SK-N-SH (cell line): ENCODE measurements at regions not wholly inside any gene's neighbourhood (a gene's known extent, or its start where the extent isn't known, plus 50 kb on each side); places are given as distances from the start of the nearest gene placed in this dataset.

ENCODE experiments used
- CTCF ChIA-PET: fragments of 300-600, 350-600 bp; formaldehyde crosslinking; extraction: SDS; loops from one replicate; lab custom pipeline; 2021; lab: Yijun Ruan, JAX
- POLR2A ChIA-PET: fragments of 350-600 bp; sonication (Branson Sonifier 250); formaldehyde crosslinking; extraction: SDS; loops from one replicate; lab custom pipeline; 2020; ENCODE audit warnings: antibody characterized with exemption, inconsistent platforms; lab: Yijun Ruan, JAX
- DNase-seq: peaks from one replicate; pipeline ENCODE4 v3.0.0; 2012
- H2AFZ ChIP-seq: fragments of 200-600 bp; sonication (generic); 2 replicates; pipeline ENCODE4 v1.8.1; 2016; ENCODE audit warnings: antibody characterized with exemption, mild to moderate bottlenecking, low read depth
- H3F3A ChIP-seq: fragments of 200-600 bp; sonication (generic); replicated peaks from 2 replicates; pipeline ENCODE3; 2016; ENCODE audit warnings: antibody characterized with exemption, mild to moderate bottlenecking; ENCODE audit not compliant: insufficient read depth
- H3K27ac ChIP-seq, 2 experiments: fragments of 200-500 bp in 1 of 2; fragments of 200-600 bp in 1 of 2; sonication (Bioruptor generic) in 1 of 2; sonication (generic), shearing (Covaris generic) in 1 of 2; 2 replicates each; pipeline versions ENCODE4 v1.5.1 to v1.6.1; 2014 to 2016; ENCODE audit warnings: low read depth in 2 of 2, inconsistent platforms in 1 of 2, low read length in 1 of 2, mild to moderate bottlenecking in 1 of 2, mixed read lengths in 1 of 2
- H3K27me3 ChIP-seq: fragments of 200-600 bp; sonication (generic), shearing (Covaris generic); 2 replicates; pipeline ENCODE4 v1.6.1; 2016; ENCODE audit warnings: mixed run types; ENCODE audit not compliant: insufficient read depth
- H3K36me3 ChIP-seq, 2 experiments: fragments of 200-500 bp in 1 of 2; fragments of 200-600 bp in 1 of 2; sonication (Bioruptor generic) in 1 of 2; sonication (generic) in 1 of 2; replicated peaks in 1 of 2; 2 replicates each; pipeline versions ENCODE3 to v1.5.1; 2014 to 2016; ENCODE audit warnings: low read length in 1 of 2, mild to moderate bottlenecking in 1 of 2; ENCODE audit not compliant: insufficient read depth in 2 of 2, control insufficient read depth in 1 of 2
- H3K4me1 ChIP-seq, 2 experiments: fragments of 200-500 bp in 1 of 2; fragments of 200-600 bp in 1 of 2; sonication (Bioruptor generic) in 1 of 2; sonication (generic), shearing (Covaris generic) in 1 of 2; 2 replicates each; pipeline versions ENCODE4 v1.5.1 to v1.6.1; 2014 to 2016; ENCODE audit warnings: low read depth in 1 of 2, low read length in 1 of 2, mixed run types in 1 of 2; ENCODE audit not compliant: insufficient read depth in 2 of 2, control insufficient read depth in 1 of 2
- H3K4me2 ChIP-seq: fragments of 200-600 bp; sonication (generic), shearing (Covaris generic); 2 replicates; pipeline ENCODE4 v1.6.1; 2017; ENCODE audit warnings: mixed run types
- H3K4me3 ChIP-seq, 2 experiments: fragments of 200-500 bp in 1 of 2; fragments of 200-600 bp in 1 of 2; sonication (Bioruptor generic) in 1 of 2; sonication (generic), shearing (Covaris generic) in 1 of 2; 2 replicates each; pipeline versions ENCODE4 v1.5.1 to v1.8.1; 2014 to 2016; ENCODE audit warnings: low read depth in 2 of 2, inconsistent platforms in 1 of 2, low read length in 1 of 2, mild to moderate bottlenecking in 1 of 2, mixed read lengths in 1 of 2, moderate library complexity in 1 of 2
- H3K79me2 ChIP-seq: fragments of 200-600 bp; sonication (generic); 2 replicates; pipeline ENCODE4 v1.8.1; 2017; ENCODE audit warnings: mild to moderate bottlenecking; ENCODE audit not compliant: insufficient read depth
- H3K9ac ChIP-seq: fragments of 200-600 bp; sonication (generic); 2 replicates; pipeline ENCODE4 v1.6.1; 2017; ENCODE audit warnings: mixed run types
- H3K9me2 ChIP-seq: fragments of 200-600 bp; sonication (generic); 2 replicates; pipeline ENCODE4 v1.6.1; 2017; ENCODE audit warnings: mixed run types
- H3K9me3 ChIP-seq: fragments of 200-600 bp; sonication (generic); 2 replicates; pipeline ENCODE4 v1.6.1; 2017; ENCODE audit warnings: mixed run types, mild to moderate bottlenecking, moderate library complexity
- H4K20me1 ChIP-seq: fragments of 200-600 bp; sonication (generic); 2 replicates; pipeline ENCODE4 v1.6.1; 2017; ENCODE audit warnings: mild to moderate bottlenecking, mixed run types; ENCODE audit not compliant: insufficient read depth
- IRF3 ChIP-seq: fragments of 150-350 bp; IDR thresholded peaks from 2 replicates; pipeline ENCODE4 v1.6.1; 2016; ENCODE audit warnings: mild to moderate bottlenecking, low read depth, low read length
- MXI1 ChIP-seq: IDR thresholded peaks from 2 replicates; pipeline ENCODE4 v1.6.1; 2012; ENCODE audit warnings: mild to moderate bottlenecking, low read depth, low read length, improper control_type of control experiment
- NFIC ChIP-seq: IDR thresholded peaks from 2 replicates; pipeline ENCODE4 v1.4.0; 2012; ENCODE audit warnings: borderline replicate concordance
- NRF1 ChIP-seq: IDR thresholded peaks from 2 replicates; pipeline ENCODE4 v1.6.1; 2012; ENCODE audit warnings: low read depth, mild to moderate bottlenecking, low read length
- PBX3 ChIP-seq: IDR thresholded peaks from 2 replicates; pipeline ENCODE4; 2012
- REST ChIP-seq: IDR thresholded peaks from 2 replicates; pipeline ENCODE4 v1.6.1; 2012; ENCODE audit warnings: mild to moderate bottlenecking, low read depth, low read length, moderate library complexity
- RXRA ChIP-seq: IDR thresholded peaks from 2 replicates; pipeline ENCODE4 v1.4.0; 2012; ENCODE audit warnings: low read depth, mild to moderate bottlenecking, borderline replicate concordance
- SIN3A ChIP-seq: IDR thresholded peaks from 2 replicates; pipeline ENCODE4 v1.6.1; 2012; ENCODE audit warnings: low read depth, mild to moderate bottlenecking, low read length, moderate library complexity, borderline replicate concordance
- SMC3 ChIP-seq: IDR thresholded peaks from 2 replicates; pipeline ENCODE4 v1.6.1; 2012; ENCODE audit warnings: low read depth, low read length, improper control_type of control experiment
- TAF1 ChIP-seq: IDR thresholded peaks from 2 replicates; pipeline ENCODE4 v1.6.1; 2012; ENCODE audit warnings: low read depth, mild to moderate bottlenecking, low read length, moderate library complexity, borderline replicate concordance
- TEAD4 ChIP-seq: IDR thresholded peaks from 2 replicates; pipeline ENCODE4 v1.4.0; 2012; ENCODE audit warnings: mild to moderate bottlenecking, borderline replicate concordance; ENCODE audit not compliant: insufficient read depth
- USF1 ChIP-seq: IDR thresholded peaks from 2 replicates; pipeline ENCODE4 v1.4.0; 2012; ENCODE audit warnings: low read depth, borderline replicate concordance
- USF2 ChIP-seq: fragments of 150-350 bp; IDR thresholded peaks from 2 replicates; pipeline ENCODE4 v1.6.1; 2017; ENCODE audit warnings: antibody characterized with exemption, low read length, low read depth, borderline replicate concordance
- YY1 ChIP-seq: IDR thresholded peaks from 2 replicates; pipeline ENCODE4 v1.4.0; 2012; ENCODE audit warnings: low read depth, mild to moderate bottlenecking
- ZBTB33 ChIP-seq: IDR thresholded peaks from 2 replicates; pipeline ENCODE4 v1.4.0; 2012; ENCODE audit warnings: low read depth, borderline replicate concordance
- WGBS: methylation state at CpG from one replicate; pipeline ENCODE4 v1.1.6; 2017; ENCODE audit warnings: low lambda C conversion rate; 5-methylcytosine and 5-hydroxymethylcytosine counted together

GRCh38 chr21:29470397-29470796 is 171.7 kb downstream of the BACH1 start:
- H3K9me2 ChIP-seq = no peaks in the 10 kb centered on the region
- H3K9ac ChIP-seq = no peak overlapping the region
- no peaks in the 10 kb centered on the region for H3K79me2 ChIP-seq
- no peaks in the 10 kb centered on the region for H3K27me3 ChIP-seq
- H3K4me3 ChIP-seq = no peak overlapping the region
- H3K9me3 ChIP-seq = no peaks in the 10 kb centered on the region
- TF ChIP-seq USF1 = no peak
- TF ChIP-seq IRF3 = no peak
- TF ChIP-seq NFIC = no peak
- no peak for TF ChIP-seq SIN3A
- TF ChIP-seq NRF1 = no peak
- no peak for TF ChIP-seq ZBTB33
- TF ChIP-seq TAF1 = no peak
- TF ChIP-seq YY1 = no peak
- no peak for TF ChIP-seq PBX3
- TF ChIP-seq RXRA = no peak
- TF ChIP-seq TEAD4 = no peak
- TF ChIP-seq REST = no peak
- no peak for TF ChIP-seq USF2
- no peak for TF ChIP-seq MXI1
- TF ChIP-seq SMC3 = no peak
- H3K4me2 ChIP-seq = no peak overlapping the region
- H3K36me3 ChIP-seq = no peaks in the 10 kb centered on the region
- ChIA-PET POLR2A (no interaction called here), CTCF (interaction anchor here (0.7 kb wide), 1 partner anchor 382 kb away, joined by 3 read pairs; no protein-coding TSS in a partner anchor)
- H4K20me1 ChIP-seq = no peaks in the 10 kb centered on the region
- no peak for DNase-seq
- H3K4me1 ChIP-seq = no peaks in the 10 kb centered on the region
- no peak overlapping the region for H2AFZ ChIP-seq
- WGBS = 69% methylated on average over 2 of the region's 2 CpGs
- H3K27ac ChIP-seq = no peak overlapping the region
- no peaks in the 10 kb centered on the region for H3F3A ChIP-seq
